DMS 273 treated with DMSO at 0.1 percent for 48 hours (cell line): ENCODE measurements at regions not wholly inside any gene's neighbourhood (a gene's known extent, or its start where the extent isn't known, plus 50 kb on each side); places are given as distances from the start of the nearest gene placed in this dataset.
"Not testable (repeated sequence)": the region's sequence is repeated elsewhere in the genome, so short reads cannot be mapped to it uniquely, and the experiment has no call there.

Experiments
- DNase-seq: peaks from one replicate; lab custom pipeline; 2025; lab: John Stamatoyannopoulos, UW

DNA sequence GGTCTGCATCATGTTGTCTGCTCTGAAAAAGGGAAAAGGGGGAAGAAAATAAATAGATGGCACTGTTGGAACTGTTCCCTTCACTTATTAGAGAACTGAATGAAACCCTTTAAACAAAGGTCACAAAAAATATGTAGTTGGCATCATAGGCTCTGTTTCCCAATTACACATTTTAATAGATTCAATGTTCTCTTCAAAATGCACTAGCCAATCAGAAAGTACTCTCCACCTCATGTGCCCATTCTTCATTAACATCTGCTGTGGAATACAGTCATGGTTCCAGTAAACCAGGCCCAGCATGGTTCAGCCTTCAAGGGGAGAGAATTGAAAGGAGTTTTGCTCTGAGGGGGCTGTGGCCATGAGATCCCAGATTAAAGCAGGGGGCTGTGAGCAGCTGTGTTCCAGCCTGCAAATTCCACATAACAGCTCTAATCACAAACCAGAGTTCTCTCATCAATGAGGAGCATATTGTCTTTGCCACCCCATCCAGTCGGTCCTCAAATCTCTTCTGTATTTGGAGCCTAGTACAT is 165.9 kb upstream of the CREB1 start:
- no peak for DNase-seq

DNA sequence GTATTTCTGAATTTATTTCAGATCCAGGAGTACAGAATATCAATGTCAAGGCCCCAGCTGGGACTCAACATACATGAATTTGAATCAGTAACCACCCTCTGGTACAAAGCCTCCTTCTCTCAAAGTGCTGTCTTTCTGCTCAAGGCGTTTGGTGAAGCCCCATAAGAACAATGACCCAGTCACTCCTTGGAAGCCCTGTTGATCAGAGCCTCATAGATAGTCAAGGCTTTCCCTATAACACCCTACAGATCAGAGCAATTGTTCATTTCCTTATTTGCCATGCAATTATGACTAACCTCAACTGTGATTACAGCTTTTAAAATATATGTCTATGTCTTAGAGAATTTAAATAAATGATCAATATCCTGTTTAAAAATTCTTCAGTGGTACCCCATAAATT is 159.1 kb upstream of the CREB1 start:
- no peak for DNase-seq

DNA sequence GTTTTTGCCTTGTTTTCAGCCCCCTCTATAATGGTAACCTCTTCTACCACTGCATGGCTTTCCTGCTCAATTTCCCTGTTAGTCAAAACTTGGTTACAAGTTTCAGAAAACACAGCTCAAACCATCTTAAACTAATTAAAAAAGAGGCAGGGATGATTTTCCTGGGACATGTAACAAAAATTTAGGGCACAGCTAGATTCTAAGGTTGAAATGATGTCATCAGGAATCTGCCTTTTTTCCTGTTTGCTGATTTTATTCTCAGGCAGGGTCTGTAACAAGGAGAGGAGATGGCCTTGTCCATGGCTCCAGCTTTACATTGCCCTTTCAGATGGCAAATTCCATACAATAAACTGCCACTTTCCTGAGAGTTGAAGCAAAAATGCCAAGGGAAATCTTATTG is 157.9 kb upstream of the CREB1 start:
- DNase-seq: no peak

DNA sequence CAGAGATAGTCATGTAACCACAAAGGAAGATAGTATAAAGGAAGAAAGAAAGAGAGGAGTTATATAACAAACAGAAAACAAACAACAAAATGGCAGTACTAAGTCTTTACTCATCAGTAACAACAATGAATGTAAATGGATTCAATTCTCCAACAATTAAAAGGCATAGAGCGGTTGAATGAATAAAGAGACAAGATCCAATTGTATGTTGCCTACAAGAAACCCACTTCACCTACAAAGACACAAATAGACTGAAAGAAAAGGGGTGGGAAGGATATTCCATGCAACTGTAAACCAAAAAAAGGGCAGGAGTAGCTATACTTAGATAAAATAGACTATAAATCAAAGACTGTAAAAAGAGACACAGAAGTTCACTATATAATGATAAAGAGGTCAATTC is 157.3 kb upstream of the CREB1 start:
- no peak for DNase-seq

GRCh38 chr2:207375207-207375875 is 154.4 kb upstream of the CREB1 start:
- DNase-seq: no peak

GRCh38 chr2:207378620-207379019 is 151.1 kb upstream of the CREB1 start:
- not testable (repeated sequence) for DNase-seq

DNA sequence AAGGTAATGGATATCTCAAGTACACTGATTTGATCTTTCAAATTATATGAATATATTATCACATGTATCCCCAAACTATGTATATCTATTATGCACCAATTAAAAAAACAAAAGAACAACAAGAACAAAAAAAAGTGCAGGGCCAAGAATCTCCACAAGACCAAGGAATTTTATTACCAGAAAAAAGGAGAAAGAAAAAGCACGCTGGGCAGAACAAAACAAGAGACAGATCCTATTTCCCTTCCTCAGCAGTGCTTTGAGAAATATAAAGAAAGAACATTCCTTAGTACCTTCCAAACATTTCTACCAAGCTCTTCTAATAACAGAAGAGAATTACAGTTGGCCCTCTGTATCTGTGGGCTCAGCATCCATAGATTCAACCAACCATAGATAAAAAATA is 144.7 kb upstream of the CREB1 start:
- DNase-seq: no peak

DNA sequence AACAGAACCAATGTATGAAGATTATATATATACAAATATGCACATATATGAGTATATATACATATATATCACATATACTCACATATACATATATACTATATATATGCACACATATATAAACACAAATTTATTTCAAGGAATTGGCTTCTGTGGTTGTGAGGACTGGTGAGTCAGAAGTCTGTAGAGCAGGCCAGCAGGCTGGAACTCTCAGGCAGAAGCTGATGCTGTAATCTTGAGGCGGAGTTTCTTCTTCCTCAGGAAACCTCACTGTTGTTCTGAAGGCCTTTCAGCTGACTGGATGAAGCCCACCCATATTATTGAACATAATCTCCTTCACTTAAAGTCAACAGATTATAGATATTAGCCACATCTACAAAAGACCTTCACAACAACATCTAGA is 143.9 kb upstream of the CREB1 start:
- DNase-seq: no peak

DNA sequence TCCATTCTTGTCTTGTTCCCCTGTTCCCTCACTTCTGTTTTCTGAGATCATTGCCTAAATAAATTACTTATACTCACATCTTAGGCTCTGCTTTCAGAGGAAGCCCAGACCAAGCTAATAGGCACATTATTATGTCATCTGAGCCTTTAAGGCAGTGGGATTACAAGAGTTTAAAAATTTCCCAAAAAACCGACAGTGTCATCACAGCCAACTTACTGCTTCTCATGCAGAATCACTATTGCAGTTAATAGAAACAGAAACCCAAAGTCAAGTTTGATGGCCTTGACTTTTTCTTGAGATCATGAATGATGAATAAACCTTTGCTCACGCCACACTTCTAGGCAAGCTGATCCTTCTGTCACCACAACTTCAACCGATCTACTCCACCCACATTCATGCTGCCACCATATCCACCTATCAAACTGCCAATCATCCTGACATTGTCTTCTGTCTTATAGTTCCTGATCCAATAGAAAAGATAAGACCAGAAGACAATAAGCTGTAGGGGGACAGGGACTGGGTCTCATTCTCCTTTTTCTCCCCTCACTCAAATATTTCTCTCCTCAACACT is 142.7 kb upstream of the CREB1 start:
- no peak for DNase-seq

DNA sequence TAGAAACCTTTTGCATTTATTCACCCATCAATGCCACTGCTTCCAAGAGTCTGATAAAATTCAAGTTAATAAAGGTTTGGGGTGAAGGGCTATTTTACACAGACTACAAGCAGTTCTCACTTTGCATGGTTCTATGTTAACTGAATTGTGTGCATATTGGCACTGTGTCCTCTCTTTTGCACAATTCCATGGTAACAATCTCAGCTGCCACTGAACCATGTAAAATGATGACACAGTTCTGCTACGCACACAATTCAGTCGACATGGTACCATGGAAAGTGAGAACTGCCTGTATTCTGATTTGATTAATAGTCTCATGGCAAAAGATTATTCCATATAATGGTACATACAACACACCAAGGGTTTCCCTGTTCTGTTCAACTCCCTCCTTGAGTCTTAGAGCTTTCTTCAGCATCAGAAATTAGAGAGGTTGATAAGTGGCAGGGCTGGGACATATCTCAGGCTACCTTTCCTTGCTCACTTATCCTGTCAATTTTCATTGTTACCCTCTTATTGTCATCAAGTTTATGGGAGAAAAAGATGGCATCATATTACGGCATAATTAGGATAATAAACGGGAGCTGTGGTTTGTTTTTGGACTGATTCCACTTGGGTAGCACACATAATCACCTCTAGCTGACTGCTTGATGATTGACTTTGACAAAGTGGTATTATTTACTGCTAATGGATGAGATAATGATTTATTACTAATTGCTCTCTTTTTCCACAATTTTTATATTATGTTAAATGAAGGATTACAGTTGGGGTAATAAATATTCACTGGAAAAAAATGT is 139.3 kb upstream of the CREB1 start:
- DNase-seq: no peak

- DNase-seq: no peak
These were observed 135.5 kb upstream of the CREB1 start for GRCh38 chr2:207394203-207394781.

DNA sequence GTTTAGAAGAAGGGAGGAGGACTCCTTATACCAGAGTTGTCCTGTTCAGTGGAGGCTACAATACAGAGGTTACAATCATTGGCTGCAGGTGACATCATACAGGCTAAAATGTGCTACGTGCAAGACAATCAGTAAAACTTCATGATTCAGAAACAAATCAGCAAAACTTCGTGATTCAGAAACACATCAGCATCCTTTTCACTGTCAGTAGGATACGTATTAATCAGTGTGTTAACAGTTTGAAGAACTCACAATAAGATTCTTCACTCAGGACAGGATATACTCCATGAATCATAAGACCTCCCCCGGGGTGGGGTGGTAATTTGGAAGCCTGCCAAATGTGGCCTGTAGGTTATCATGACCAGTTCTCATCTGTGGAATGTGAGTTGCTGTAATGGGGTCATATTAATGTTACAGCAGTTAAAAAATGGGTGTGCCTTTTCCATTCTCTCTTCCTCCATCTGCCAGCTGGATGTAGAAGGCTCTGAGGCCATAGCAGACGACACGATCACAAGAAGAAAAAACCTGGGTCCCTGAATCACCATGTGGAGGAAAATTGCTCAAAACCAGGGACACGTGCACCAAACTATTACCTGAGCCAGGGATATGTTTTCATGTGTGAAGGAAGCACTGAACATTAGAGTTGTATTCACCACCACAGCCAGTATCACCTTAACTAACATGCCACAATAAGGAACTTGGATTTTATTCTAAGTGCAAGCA is 134.8 kb upstream of the CREB1 start:
- DNase-seq: no peak

DNA sequence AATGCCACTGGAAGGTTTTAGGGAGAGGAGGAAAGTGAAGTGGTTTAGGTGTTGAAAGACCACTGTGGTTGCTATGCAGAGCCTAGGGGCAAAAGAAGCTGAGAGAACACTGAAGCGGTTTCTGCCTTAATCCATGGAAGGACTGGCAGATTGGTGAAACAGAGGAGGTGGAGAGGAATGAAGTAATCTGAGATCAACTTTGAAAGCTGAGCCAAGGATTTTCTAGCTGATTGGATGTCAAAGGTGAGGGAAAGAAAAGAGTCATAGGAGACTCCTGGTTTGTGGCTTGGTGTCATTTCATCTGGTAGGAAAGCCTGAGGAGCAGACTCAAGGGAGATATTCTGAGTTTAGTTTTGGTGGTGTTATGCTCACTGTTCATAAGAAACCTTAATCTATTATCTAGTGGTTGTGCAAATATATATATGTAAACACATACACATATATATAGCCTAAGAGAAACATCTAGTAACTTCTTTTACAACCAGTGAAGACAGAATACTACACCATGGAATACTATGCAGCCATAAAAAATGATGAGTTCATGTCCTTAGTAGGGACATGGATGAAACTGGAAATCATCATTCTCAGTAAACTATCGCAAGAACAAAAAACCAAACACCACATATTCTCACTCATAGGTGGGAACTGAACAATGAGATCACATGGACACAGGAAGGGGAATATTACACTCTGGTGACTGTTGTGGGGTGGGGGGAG is 134.1 kb upstream of the CREB1 start:
- no peak for DNase-seq

DNA sequence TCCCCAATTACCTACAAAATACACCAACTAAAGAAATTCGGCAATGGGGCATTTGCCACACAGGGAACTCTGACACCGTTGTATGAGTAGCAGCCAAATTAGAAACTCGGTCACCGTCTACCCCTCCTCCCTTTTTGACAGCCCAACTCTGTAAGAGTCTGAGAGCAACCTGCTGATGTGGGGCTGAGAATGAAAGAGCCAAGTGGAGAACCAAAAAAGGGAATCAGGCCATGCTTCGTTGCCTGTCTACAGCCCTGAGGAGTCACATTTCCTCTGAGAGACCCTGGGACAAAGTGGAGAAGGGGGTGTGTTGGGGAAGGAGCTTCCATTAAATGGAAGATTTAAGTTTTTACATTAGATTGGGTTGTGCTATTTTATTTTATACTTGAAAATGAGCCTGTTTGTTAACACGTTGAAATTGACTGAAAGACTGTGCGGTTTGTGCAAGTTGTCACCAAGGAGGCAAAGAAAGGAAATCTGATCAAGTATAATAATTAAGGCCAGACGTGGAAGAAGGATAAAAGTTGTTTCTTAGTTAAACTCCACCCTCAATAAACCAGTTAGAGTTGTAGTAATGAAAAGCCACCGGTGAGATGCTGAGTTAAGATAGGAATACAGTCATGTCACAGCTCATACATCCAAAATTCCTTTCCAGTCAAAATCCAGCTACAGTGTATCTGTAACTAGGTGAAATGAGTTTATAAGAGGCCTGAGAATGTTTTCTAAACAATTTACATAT is 131.7 kb upstream of the CREB1 start:
- DNase-seq: no peak

DNA sequence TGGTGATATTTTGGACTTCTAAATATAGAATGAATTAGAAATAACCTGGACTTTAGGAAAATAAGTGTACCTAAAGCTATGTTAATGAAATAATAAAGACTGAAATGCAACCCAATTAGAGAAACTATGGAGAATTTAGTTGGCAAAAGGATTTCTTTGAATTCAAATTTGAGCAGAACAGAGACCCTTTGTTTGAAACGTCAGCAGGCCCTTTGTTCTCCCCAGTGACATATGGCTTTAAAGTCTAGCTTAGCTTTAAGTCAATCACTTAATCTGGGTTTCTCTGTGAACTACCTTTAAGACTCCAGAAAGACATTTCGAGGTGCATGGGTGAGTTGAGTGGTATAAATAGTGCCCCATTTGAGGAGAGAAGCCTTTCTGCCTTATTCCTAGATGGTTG is 130.5 kb upstream of the CREB1 start:
- no peak for DNase-seq

DNA sequence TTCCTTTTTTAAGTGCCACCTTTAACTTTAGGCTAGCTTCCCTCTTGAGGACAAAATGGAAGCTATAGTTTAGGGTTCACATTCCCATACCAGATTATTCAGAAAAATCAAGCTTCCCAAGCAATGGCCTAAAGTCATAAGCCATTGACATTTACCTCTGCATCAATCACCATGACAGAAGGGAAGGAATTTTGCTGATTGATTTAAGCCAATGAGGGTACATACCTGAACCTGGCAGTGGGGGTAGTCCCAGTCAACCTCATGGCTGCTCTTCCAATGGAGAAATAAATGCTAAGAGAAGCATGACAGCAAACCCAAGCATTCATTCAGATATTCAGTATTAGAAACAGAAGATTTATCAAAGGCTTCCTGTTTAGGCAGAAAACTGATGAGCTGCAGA is 128.4 kb upstream of the CREB1 start:
- DNase-seq: no peak

DNA sequence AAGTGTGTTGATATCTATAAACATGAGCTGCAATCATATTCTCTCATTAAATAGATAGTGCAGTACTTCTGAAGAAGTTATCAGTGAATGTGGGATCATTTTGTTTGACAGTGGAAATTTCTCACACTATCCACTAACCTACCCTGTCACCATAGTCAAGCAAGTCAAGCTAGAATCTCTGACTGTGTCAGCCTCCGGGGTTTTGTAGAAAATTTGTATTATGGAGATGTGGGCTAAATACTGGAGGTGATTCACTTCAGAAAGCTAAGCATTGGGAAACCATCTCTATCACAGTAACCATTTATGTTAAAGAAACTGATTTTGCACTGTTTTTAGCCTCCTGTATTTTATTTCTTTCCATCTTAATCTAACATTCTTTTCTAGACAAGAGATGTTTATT is 126.6 kb upstream of the CREB1 start:
- no peak for DNase-seq

GRCh38 chr2:207403950-207404349 is 125.8 kb upstream of the CREB1 start:
- no peak for DNase-seq

- DNase-seq: no peak
These were observed 124.6 kb upstream of the CREB1 start for GRCh38 chr2:207405150-207405549.

DNA sequence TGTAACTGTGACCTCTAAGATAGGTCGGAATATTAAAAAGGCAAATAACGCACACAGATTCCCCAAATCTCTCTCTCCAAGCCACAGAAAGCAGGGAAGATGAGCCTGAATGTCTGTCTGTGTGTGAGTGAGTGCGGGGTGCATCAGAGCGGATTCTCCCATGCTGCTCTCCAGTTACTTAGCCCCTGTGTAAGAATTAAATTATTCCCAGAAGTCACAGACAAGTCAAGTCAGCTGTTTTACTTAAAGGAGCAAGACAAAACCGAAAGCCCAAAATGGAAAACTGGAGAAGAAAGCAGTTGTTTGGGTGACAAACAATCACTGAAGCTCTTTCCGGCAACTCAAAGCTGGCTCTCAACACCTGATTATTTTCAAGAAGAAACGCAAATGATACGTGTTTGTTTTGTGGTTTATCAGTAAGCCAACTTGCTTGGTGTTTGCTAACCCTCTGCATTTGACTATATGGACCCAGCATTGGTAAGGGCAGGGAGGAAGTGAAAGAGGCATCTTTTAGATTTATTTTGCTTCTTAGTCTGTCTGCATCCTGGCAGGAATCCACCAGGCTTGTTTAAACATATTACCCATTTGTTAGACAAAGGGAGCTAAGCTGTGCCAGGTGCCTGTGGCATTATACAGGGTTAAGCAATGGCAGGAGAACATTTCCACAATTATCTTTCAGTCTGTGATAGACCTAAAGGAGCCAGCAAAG is 121.5 kb upstream of the CREB1 start:
- DNase-seq: no peak
